Fibroblast of villous mesenchyme (primary cell): ENCODE measurements at regions not wholly inside any gene's neighbourhood (a gene's known extent, or its start where the extent isn't known, plus 50 kb on each side); places are given as distances from the start of the nearest gene placed in this dataset.

ENCODE experiments used
- DNase-seq: peaks from one replicate; pipeline ENCODE4 v3.0.0-alpha.2; 2010; ENCODE audit warnings: low read depth
- H3K4me3 ChIP-seq: 2 replicates; pipeline ENCODE4 v1.5.1; 2011; ENCODE audit warnings: low read depth, mild to moderate bottlenecking, low read length
- TF ChIP-seq, protein P1 (sequence below): IDR thresholded peaks from 2 replicates; pipeline ENCODE4 v1.5.1; 2012; ENCODE audit warnings: low read depth, mild to moderate bottlenecking, low read length; ENCODE audit not compliant: insufficient read depth

DNA sequence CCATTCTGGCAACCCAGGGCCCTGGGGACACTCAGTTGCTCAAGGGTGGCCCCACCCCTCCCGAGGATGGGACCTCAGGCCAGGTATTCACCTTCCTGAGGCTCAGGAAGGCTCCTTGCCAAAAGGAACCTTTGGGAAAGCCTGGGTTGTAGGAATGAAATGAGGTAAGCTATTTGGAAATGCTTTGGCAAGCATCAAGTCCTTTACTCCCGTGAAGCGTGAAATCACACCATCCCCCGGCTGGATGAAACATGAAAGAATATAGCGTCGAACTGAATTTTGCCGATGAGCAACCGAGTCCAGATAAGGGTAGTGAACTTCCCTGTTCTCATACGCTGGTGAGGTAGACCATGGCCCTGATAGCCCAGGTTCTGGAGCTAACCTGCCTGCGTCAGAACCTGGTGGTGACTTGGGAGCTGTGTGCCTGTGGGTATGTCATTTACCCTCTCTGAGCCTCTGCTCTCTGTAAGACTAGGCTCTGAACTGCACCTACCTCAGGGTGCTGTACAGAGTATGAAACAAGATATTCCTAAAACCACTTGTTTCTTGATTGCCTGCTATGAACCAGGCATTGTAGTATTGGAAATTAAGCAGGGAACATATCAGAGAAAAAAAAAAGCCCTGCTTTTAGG, 105.3 kb upstream of the BOD1 start:
- no peak overlapping the region for H3K4me3 ChIP-seq
- no peak for DNase-seq
- TF ChIP-seq, protein P1, sequence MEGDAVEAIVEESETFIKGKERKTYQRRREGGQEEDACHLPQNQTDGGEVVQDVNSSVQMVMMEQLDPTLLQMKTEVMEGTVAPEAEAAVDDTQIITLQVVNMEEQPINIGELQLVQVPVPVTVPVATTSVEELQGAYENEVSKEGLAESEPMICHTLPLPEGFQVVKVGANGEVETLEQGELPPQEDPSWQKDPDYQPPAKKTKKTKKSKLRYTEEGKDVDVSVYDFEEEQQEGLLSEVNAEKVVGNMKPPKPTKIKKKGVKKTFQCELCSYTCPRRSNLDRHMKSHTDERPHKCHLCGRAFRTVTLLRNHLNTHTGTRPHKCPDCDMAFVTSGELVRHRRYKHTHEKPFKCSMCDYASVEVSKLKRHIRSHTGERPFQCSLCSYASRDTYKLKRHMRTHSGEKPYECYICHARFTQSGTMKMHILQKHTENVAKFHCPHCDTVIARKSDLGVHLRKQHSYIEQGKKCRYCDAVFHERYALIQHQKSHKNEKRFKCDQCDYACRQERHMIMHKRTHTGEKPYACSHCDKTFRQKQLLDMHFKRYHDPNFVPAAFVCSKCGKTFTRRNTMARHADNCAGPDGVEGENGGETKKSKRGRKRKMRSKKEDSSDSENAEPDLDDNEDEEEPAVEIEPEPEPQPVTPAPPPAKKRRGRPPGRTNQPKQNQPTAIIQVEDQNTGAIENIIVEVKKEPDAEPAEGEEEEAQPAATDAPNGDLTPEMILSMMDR = no peak

DNA sequence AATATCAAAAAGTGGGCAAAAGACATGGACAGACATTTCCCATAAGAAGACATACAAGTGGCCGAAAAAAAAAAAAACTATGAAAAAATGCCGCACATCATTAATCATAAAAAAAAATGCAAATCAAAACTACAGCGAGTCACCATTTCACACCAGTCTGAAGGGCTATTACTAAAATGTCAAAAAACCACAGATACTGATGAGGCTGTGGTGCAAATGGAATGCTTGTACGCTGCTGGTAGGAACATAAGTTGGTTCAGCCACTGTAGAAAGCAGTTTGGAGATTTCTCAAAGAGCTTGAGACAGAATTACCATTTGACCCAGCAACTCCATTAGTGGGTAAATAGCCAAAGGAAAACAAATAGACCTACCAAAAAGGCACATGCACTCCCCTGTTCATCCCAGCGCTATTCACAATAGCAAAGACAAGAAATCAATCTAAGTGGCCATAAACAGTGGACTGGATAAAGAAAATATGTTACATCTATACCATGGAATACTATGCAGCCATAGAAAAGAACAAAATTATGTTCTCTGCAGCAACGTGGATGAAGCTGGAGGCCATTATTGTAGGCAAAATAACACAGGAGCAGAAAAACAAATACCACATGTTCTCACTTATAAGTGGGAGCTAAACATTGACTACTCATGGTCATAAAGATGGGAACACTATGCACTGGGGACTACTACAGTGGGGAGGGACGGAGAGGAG, 110.6 kb upstream of the BOD1 start:
- TF ChIP-seq, protein P1 = no peak
- DNase-seq = no peak
- no peak overlapping the region for H3K4me3 ChIP-seq

DNA sequence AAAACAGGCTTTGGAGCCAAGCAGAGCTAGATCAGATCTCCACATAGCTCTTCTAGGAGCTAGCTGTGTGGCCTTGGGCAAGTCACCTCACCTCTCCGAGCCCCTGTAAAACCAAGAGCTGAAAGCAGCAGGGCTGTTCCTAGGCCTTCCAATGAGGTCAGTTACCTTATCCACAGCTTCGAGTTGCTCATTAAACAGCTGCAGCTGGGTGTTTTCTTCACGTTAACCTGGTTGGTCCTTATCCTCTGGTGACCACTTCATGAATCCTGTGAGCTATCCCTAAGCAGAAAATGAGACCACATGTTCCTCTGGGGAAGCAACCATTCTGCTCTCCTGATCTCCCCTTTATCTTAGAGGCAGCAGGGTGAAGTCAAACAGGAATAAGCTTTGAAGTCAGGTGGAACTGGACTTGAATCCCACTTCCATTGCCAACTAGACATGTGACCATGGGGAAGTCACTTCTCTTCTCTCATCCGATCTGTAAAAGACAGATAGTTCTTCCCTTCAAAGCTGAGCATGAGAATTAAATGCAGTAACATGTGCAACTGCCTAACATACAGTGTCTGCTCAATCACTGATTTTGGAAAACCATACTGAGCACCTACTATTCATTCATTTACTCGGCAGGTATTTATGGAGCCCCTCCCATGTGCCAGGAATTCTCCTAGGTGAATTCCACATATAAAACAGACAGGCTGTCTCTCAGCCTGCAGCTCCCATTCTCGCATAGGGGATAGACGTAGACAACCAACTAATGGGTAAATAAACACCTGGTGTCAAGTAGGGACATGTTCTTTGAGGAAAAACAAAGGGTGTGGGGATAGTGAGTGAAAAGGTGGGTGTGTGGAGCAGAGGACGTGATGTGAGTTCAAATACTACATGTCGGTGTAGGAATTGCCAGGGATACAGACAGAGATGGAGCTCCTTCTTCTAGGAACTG, 111.7 kb upstream of the BOD1 start:
- H3K4me3 ChIP-seq = no peak overlapping the region
- TF ChIP-seq, protein P1 = no peak
- no peak for DNase-seq

DNA sequence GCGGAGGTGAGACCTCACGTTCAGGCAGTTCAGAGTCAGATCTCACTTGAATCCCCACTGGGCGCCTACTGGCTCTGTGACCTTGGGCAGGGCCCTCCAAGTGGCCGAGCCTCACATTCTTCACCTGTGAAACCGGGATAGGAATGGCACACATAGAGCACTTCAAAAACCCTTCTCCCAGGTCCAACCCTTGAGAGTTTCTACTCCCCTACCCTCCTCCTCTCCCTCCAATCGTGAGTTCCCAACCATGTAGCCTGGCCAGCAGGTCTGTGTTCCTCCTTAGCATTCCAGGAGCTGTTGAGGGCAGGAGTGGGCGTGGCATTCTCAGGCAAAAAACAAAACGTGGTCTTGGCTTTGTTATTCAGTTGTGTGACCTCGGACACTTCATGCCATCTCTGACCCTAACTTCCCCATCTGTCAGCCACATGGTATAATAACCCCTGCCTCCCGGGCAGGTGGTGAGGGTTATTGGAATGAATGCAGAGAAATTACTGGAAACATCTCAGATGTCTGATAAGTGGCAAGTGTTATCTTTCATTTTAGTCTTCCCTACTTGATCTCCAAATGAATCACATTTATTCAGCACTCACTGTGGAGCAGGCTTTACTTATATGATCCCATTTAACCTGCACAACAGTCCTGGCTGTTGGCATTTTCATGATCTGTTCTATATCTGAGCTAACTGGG, 112.8 kb upstream of the BOD1 start:
- TF ChIP-seq, protein P1 = no peak
- no peak overlapping the region for H3K4me3 ChIP-seq
- no peak for DNase-seq

DNA sequence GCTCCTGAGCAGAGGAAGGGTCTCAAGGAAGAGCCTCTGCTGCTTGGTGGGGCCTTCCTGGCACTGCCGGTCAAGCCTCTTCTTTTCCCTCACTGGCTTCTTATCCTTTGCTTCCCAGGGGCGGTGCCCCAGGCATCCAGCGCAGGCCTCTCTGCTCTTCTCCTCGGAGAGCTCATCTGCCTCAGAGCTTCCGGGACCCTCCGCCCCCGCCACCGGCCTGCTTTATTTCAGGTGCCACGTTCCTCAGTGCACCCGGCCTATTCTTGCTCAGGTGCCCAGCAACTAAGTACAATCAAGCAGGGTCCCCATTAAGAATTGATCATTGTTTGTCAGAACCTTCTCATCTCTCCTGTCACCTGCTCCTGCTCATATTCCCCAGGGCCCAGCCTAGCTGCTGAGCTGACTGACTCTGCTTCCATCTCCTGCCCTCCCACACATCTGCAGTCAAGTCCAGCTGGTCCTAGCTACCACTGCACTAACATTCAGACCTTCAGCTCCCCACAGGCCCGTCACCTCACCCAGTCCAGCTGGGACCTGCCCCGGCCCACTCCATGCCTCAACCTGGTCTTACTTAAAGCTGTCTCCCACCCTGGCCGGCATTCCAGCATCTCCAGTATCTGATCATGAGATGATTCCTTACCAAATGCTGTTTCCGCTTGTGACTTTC, 114.3 kb upstream of the BOD1 start:
- TF ChIP-seq, protein P1 = no peak
- H3K4me3 ChIP-seq = no peak overlapping the region
- no peak for DNase-seq

DNA sequence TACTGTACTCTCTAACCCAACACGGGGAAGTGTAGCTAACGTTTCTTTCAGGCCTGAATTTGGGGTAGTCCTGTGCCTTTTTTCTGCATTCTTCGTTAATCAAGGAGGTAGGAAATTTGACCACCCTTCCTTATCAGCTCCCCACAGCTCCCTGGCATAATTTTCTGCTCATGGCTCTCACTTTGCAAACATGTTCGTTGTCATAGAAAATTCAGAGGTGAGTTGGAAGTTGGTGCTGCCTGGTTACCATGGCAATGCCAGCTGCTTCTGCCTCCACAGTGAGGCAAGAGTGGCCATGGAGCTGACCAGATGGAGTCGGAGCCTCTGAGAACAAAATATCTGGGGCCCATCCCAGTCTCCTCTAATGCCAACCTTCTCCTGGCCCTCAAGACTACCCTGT, 116.6 kb upstream of the BOD1 start:
- TF ChIP-seq, protein P1 = no peak
- no peak for DNase-seq
- H3K4me3 ChIP-seq = no peak overlapping the region
